MM.1S (cell line): ENCODE measurements at regions not wholly inside any gene's neighbourhood (a gene's known extent, or its start where the extent isn't known, plus 50 kb on each side); places are given as distances from the start of the nearest gene placed in this dataset.

Experiments used
- EZH2 ChIP-seq: fragments of 300-600 bp; sonication (generic); optimal IDR thresholded peaks from 2 replicates; pipeline ENCODE3; 2017; ENCODE audit warnings: low read depth, mild to moderate bottlenecking, antibody characterized with exemption, low read length, mixed read lengths
- EZH2phosphoT487 ChIP-seq: fragments of 300-600 bp; sonication (generic); IDR thresholded peaks from 2 replicates; pipeline ENCODE4 v1.6.1; 2018; ENCODE audit warnings: antibody characterized with exemption, low read length
- TF ChIP-seq, protein P1 (sequence below): fragments of 300-600 bp; sonication (generic); IDR thresholded peaks from 2 replicates; pipeline ENCODE4 v1.5.1; 2016; ENCODE audit warnings: antibody characterized with exemption, low read length, mixed read lengths

- TF ChIP-seq EZH2 (no peak), EZH2phosphoT487 (no peak)
- TF ChIP-seq, protein P1, sequence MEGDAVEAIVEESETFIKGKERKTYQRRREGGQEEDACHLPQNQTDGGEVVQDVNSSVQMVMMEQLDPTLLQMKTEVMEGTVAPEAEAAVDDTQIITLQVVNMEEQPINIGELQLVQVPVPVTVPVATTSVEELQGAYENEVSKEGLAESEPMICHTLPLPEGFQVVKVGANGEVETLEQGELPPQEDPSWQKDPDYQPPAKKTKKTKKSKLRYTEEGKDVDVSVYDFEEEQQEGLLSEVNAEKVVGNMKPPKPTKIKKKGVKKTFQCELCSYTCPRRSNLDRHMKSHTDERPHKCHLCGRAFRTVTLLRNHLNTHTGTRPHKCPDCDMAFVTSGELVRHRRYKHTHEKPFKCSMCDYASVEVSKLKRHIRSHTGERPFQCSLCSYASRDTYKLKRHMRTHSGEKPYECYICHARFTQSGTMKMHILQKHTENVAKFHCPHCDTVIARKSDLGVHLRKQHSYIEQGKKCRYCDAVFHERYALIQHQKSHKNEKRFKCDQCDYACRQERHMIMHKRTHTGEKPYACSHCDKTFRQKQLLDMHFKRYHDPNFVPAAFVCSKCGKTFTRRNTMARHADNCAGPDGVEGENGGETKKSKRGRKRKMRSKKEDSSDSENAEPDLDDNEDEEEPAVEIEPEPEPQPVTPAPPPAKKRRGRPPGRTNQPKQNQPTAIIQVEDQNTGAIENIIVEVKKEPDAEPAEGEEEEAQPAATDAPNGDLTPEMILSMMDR, result no peak
Measured at GRCh38 chr11:39458481-39458880, 2001.0 kb downstream of the LRRC4C start.
